Stimulated activated CD4-positive, alpha-beta T cell treated with anti-CD3 and anti-CD28 coated beads, TNF-alpha, amount 100 ng/mL, for 4 hours (primary cell): ENCODE measurements at regions not wholly inside any gene's neighbourhood (a gene's known extent, or its start where the extent isn't known, plus 50 kb on each side); places are given as distances from the start of the nearest gene placed in this dataset.
"Not testable (repeated sequence)": the region's sequence is repeated elsewhere in the genome, so short reads cannot be mapped to it uniquely, and the experiment has no call there.

Experiments used
- DNase-seq, 3 experiments: peaks; one replicate each; pipeline ENCODE4 v3.0.0-alpha.2; 2020; ENCODE audit warnings: low read depth in 3 of 3

DNA sequence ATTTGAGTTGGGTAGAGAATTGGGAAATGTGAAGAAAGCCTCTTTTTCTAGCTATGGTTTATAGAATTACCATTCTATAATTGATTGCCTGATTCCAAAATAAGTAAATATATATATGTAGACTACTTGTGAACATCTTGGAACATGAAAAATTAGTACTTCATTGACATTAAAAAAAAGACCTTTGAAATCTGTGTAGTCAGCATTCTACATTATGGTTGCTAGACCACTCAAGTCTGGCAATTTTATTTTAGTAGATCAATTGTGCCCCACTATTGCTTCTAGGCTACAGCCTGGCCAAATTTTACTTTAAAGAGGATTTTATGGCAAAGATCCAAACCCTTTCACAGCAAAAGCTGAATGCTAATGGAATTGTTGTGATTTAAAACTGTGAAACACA, 279.8 kb downstream of the IKZF2 start:
- DNase-seq, result no peak

DNA sequence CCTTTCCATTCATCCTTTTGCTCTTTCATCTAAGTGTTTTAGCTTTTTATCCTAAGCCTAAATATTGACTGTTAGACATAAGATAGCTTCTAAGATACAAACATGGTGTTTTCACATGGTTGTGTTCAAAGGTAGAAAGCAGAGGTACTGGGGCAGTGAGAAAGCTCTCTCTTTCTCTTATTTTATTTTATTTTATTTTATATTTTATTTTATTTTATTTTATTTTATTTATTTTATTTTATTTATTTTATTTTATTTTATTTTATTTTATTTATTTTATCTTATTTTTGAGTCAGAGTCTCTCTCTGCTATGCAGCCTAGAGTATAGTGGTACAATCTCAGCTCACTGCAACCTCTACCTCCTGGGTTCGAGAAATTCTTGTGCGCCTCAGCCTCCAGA, 287.2 kb downstream of the IKZF2 start:
- no peak for DNase-seq

DNA sequence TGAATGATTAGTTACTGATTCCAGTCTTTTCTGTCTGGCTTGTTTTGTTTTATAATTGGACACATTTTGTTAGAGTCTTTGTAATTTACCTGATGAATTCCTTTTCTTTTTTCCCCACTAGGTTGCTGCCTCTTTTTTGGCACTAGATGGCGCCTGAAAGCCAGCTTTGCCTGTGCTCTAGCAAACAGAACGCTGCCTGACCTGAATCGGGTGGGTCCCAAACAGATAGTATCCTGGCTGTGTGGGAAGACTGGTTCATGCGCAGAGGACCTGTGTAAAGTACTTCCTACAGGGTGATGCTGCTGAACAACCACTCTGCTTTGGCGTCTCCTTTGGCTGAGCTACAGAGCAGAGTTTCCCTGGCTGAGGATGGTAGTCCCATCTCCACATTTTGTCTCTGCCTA, 288.2 kb downstream of the IKZF2 start:
- no peak for DNase-seq

DNA sequence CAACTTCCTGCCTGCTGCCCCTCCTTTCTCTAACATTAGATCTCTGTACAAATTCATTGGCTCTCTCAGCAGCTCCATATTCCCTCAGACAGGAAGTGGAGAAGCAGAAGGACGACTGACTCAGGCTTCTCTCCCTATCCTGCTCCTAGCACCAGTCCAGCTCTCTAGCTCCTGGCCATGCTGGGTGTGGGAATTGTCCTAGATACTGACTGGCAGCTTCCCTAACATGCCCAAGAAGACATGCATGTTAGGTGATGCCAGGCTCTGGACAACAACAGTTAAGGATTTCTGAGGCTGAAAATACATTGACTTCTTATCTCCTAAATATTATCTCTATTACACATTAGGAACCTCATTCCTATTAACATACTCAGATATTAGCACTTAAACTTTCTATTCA, 292.9 kb downstream of the IKZF2 start:
- no peak for DNase-seq

DNA sequence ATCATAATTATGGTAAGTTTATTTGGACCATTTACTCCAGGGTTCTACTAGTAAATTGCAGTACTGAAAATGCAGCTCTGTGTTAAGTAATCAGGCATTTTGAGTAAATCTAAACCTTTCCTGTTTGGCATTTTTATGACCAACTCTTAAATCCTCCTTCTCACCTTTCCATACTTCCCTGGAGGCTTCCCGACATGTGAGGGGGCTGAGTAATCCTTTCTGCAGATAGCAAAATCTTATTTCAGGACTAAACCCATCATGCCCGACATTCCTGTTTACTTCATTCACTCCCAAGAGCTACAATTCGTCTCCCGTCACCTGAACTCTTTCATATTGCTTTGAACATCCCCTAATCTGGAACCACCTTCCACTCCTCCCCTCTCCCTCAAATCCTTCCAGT, 296.6 kb downstream of the IKZF2 start:
- no peak for DNase-seq

DNA sequence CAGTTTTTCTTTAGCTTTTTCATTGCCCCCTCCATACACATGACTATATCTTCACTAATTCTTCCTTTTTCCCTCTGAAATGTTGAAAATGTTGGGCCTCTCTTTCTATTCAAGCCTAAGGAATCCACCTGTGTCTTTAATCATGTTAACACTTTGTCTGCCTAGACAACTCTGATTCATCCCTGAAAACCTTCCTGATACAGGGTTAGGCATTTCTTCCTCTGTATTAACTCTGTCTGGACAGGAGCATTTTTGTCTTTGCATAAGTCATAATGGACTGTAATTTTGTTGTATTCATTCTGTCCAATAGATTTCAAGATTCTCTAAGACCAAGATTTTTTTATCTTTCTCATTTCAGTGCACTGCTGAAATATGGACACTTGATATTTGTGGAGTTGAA, 297.3 kb downstream of the IKZF2 start:
- no peak for DNase-seq

DNA sequence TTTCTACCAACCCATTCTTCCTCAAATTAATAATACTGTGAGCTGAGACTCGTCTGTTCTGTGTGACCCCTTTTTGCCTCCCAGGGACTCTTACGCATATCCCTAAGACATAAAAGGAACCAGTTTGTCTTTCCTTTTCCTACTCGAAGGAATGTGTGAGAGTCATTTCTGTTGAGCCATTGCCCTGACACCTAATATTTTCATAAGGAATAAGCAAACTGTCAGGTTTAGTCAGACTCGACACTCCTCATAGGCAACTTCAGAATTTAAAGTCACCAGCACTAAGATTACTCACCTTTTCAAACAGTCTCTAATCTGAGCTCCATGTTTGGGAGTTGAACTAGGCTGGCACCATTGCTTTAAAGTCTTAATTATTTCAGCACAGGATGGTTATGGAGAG, 305.5 kb downstream of the IKZF2 start:
- no peak for DNase-seq

DNA sequence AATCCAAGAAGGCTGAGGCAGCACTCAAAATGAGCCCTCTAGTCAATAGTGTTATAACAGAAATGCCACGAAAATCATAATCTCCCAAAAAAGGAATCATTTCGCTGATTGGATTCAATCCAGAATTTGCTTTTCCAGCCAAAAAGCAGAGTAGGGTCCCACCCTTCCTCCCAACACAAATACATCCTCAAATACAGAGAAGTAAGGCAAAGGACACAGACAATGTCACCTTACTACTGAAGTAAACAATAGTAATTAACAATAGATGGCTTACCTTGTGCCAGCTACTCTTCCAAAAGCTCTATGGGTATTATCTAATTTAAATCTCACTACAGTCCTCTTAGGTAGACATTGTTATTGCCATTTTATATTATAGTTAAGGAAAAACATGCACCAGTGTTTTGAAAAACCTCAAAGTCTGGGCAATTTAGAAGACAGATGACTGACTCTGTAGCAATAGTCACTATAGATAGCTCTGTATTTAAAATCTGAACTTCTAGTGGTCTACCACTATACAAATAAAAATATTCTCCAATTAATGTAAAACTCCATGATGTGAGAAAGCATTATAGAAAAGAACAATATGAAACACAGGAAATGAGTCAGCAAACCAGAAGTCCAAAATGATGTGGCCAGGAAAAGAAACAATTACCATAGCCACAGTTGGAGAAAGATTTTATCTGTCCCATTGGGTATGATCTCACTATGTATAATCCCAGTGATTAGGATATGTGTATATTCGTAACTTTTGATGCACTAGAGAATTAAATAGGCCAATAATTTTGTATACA, 305.0 kb upstream of the ERBB4 start:
- no peak for DNase-seq

DNA sequence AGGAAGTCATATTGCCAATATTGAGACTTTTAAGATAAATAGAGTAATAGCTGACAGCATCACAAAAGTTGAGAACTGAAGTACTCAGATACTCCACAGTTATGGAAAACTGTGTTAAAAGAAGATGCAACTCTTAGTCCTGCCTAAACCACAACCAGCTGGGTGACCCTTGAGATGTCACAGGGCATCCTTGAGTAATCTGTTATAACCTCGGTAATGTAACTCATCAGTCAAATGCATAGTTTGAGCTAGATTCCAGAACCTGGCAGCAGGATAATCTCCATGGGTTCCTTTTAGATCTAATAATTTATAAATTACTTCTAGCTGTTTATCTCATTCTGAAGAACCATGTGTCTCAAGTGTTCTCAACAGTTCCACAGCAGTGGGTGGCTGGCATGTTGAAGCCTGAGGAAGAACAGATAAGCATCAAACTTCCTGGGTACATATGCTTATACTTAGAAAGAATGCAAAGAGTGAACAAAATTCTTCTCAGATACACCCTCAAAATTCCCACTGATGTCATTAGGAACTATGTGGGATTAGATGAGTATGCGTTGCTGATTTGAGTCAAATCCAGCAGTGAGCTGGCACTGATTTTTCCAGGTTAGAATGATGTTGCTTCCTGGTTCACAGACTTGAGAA, 304.1 kb upstream of the ERBB4 start:
- DNase-seq, result no peak

DNA sequence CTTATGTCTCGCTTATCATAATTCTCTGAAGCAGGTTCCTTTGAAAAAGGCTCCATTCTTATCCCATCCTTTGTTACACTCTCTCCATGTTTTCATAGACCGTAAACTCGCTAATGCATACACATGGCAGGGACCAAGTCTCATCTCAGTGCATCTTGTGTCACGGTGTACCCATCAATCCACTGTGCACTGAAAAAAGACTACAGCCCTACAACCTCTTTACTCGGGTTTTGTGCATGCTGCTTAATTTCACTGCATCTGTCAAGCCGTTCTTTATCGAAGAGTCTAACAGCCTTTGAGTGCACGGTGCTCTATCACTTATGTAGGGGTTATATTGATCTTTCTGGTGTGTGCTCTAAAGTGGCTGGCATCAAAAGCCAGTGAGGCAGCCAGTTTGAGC, 302.9 kb upstream of the ERBB4 start:
- no peak for DNase-seq

DNA sequence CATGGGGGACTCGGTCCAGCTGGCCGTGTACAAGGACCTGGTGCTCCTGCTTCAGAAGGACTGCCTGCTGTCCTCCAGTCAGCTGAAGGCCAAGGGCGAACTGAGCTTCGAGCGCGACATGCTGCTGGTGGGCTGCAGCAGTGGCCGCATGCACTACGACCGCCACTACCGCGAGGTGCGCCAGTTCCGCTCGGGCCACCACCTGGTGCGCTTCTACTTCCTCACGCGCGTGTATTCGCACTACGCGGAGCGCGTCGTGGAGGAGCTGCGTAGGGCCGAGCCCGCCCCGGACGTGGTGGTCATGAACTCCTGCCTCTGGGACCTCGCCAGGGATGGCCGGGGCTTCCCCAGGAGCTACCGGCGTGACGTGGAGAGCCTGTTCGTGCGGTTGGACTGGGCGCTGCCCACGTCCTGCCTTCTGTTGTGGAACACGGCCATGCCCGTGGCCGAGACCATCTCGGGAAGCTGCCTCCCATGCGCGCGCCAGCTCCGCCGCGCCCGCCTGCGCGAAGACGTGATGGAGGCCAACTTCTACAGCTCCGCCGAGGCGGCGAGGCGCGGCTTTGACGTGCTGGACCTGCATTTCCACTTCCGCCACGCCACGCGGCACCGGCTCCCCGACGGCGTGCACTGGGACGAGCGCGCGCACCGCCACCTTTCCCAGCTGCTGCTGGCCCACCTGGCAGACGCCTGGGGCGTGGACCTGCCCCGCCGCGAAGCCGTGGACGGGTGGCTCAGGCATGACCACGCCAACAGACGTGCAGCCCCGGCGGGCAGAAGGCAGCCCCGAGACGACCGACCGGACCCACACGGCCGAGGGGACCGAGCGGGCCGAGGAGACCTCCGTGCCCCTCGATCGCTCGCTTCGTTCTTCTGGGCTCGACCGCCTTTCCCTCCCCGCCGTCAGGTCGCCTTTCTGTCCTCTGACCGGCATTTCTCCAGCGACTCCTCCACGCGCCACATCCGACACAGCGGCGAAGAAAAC, 293.9 kb upstream of the ERBB4 start:
- no peak for DNase-seq

DNA sequence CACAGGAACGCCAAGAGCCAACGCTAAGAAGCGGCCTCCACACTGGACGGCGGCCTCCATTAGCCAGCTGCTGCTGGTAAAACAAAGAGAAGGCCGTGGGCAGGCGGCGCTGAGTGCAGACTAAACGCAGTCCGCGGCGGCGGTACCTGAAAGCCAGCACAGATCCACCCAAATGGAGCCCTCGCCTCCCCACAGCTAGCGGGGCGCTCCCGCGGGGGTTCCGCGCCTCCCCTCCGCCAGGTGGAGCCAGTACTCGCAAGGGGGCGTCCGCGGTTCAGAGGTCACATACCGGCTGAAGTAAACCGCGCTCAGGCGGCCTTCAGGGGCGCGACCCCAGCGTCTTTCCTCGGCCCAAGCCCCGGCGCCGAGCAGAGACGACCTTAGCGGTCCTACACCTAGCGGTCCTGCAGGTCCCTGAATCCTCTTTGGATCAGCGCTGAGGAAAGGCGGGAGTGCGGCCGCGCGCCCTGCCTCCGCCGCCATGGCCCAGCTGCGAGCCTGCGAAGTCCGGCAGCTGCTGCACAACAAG, 293.1 kb upstream of the ERBB4 start:
- no peak for DNase-seq

DNA sequence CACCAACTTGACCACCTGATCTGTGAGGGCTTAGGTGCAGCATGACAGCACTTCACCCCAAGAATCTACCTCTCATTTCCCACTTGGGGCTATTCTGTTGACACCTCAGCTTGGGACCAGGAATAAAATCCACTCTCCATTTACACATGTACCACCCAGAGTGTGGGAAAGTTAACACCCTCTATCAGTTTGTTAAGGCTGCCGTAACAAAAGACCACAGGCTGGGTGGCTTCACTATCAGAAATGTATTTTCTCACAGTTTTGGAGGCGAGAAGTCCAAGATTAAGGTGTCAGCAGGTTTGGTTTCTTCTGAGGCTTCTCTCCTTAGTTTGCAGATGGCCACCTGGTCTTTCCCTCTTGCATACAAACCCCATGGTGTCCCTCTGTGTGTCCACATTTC, 277.7 kb upstream of the ERBB4 start:
- no peak for DNase-seq

DNA sequence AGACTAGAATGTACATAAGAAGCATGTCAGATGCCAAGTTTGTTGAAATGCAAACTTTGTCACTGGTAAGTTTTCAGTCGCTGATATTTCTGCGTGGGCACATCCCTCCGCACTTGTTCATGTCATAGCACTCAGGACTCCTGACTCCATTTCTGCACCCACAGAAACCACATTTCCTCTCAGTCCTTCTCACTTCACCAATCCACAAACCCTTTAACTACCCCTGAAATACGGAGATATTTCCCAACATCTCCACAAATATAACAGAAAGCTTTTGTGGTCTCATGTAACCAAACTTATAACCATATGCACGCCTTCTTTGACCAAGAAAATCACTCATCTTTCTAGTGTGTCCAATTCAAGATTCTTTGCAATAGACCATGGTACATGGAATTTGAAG, 276.9 kb upstream of the ERBB4 start:
- no peak for DNase-seq

DNA sequence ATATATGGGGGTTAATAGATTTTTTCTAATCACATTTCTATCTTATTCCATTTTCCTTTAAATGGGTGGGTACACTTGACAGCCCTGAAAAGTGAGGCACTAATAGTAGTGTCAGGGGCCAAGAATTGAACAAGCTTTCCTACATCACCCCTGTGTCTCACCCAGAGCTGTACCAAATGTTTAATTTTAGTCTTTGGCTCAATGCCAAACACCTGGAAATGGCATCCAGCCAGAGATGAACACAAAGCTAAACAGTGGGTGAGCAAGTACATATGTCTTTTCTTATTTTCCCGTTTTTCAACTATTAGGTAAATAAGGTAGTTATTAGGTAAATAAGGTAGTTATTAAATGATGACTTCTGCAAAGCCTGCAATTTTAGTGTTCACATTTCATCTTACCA, 276.3 kb upstream of the ERBB4 start:
- no peak for DNase-seq

DNA sequence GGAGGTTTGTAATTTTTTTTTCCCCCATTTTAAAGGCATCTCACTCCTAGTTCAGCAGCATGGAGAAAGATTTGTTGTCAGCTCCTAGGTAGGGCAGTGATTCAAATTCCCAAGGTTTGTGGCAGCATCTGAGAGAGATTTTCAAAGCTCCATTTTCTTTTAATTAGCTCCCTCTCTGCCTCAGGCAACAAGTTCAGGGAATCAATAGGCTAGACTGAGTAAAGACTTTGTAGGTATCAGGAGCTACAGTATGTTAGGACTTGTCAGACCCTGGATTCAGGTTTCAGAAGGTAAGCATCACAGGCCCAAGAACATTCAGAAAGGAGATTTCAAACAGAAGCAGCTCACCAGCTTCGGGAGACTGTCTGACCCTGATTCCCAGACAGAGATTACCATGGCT, 273.3 kb upstream of the ERBB4 start:
- DNase-seq, result no peak

DNA sequence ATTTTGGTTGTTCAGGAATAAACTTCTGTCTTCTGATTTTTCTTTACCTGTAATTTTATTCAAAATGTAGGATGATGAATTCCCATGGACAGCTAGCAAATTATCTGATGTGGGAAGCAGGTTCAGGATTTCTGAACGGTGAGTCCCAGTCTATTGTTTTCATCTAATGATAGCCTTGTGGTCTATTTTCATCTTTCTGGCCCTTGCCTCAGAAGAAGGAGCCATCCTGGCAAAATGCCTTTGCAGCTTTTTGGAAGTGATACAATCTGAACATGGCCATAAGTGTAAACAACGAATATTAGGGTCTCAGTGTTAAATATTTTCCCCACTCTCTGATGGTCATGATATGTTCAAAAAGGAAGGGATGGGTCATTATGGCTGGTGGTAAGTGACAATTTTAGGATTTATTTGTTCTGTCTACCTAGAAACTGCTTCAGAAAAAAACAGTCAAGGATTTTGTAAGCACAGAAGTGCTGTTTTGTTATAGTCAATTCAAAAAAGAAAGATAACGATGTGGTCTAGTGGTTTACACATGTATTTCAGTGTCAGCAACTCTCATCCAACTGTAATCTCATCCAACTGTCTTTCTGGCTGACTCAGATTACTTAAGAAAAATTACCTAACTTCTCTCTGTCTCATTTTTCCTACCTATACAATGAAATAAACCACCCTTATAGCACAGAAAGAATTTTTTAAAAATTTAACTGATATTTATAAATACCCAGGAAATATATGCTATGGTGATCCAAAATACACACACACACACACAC, 272.6 kb upstream of the ERBB4 start:
- no peak for DNase-seq

DNA sequence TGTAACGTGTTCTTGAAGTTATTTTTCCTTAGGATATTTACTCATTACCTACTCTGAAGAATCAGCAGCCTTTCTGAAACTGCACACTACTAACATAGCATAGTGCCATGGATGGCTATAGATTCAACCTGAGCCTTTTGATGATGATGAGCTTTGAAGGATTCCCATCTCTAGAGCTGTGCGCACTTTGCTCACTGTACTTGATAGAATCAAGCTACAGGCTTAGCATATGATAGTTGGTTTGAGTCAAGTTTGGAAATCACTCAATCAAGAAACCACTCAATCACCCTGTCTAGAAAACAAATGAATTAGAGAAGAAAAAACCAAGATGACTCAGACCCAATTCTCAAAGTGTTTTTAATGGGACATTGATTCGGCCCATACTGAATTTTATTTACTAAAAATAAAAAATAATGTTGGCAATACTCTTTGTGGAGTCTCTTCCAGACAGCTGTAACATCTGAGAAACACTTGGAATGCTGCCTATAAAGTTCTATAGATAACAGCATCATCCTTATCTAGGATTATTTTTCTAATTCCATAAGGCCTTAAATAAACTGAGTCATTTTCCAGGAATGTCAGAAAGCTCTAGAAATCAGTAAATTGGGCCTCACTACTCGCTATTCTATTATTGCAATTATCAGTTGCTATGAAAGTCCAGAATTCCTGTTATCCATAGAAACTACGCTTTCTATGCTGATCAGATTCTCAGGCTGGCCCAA, 259.0 kb upstream of the ERBB4 start:
- DNase-seq, result no peak

DNA sequence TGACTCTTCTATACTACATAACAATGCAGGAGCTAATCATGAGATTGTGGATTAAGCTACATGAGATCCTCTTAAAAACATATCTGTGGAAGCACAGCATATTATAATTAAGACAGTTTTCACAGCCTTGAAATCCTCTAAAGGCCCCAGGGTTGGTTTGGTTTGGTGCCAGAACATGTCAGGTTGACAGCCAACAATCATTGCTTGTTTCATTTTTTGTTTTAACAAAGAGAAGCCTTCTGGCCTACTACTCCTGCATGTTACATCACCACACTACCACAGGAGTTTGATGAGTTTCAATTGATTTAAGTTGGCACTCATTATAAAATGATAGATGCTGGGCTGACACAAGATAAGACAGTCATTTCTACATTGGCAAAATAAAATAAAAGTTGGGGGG, 255.9 kb upstream of the ERBB4 start:
- DNase-seq, result no peak

DNA sequence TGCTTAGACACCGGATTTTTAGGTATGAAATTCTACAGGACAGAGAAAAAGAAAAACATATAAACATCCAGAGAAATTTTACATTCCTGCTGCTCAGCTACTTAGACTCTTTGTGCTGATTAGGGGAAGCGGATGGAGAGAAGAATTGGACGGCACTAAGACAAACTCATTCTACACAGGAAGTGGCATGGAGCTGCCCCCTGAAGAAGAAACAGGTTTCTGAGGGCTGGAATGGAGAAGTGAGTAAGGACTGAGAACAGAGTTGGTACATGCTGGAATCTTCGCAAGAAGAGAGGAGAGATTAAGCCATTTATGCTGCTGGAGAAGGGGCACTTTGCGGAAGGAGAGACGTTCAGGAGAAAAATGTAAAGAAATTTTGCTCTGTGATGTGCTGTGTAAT, 253.0 kb upstream of the ERBB4 start:
- no peak for DNase-seq

DNA sequence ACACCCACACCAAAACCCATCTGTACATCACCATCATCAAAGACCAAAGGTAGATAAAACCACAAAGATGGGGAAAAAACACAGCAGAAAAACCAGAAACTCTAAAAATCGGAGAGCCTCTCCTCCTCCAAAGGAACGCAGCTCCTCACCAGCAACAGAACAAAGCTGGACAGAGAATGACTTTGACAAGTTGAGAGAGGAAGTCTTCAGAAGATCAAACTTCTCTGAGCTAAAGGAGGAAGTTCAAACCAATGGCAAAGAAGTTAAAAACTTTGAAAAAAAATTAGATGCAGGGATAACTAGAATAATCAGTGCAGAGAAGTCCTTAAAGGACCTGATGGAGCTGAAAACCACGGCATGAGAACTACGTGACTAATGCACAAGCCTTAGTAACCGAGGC, 247.5 kb upstream of the ERBB4 start:
- DNase-seq, result not testable (repeated sequence)
